ENCODE measurements at regions not wholly inside any gene's neighbourhood (a gene's known extent, or its start where the extent isn't known, plus 50 kb on each side); places are given as distances from the start of the nearest gene placed in this dataset.

GRCh38 chr4:23978002-23978401 is 88.2 kb upstream of the PPARGC1A start:
- no peaks in the 10 kb centered on the region for H3K79me2 ChIP-seq (ENCODE audit: insufficient read depth, low read depth, low read length)
- H3K27ac ChIP-seq (ENCODE audit: low read depth, low read length, poor library complexity, severe bottlenecking) = no peak overlapping the region
- no peak overlapping the region for H3K4me2 ChIP-seq (ENCODE audit: low read length)
- H2AFZ ChIP-seq (ENCODE audit: low read length) = no peak overlapping the region
- no peaks in the 10 kb centered on the region for H3K36me3 ChIP-seq (ENCODE audit: insufficient read depth, low read length)
- H4K20me1 ChIP-seq (ENCODE audit: insufficient read depth, low read length) = no peaks in the 10 kb centered on the region
- DNase-seq (ENCODE audit: low spot score) = no peak
- intact Hi-C loops (cut with micrococcal nuclease; ENCODE audit: unreplicated experiment) = no loop called here
- H3K9me2 ChIP-seq (ENCODE audit: insufficient read depth, low read length) = no peaks in the 10 kb centered on the region
- H3K9me3 ChIP-seq (ENCODE audit: low read length) = no peaks in the 10 kb centered on the region
- BruUV-seq (replicated peaks) = no TSS peak
- H3K4me3 ChIP-seq (ENCODE audit: low read depth, low read length, poor library complexity, severe bottlenecking) = no peak overlapping the region
- peaks cover 7% of the 10 kb centered on the region for H3K4me1 ChIP-seq (ENCODE audit: insufficient read depth, low read length, poor library complexity, severe bottlenecking)
- ChIA-PET CTCF (ENCODE audit: unreplicated experiment) (no interaction called here), POLR2A (interaction anchor here (0.6 to 1.3 kb wide), 5 partner anchors 9 to 815 kb away, joined by 3 to 7 read pairs (median 3); no protein-coding TSS in a partner anchor)
- TF ChIP-seq EZH2phosphoT487 (IDR thresholded peaks at IDR 0.05; ENCODE audit: borderline replicate concordance, low read depth, low read length) = no peak
- TF ChIP-seq, protein P1, sequence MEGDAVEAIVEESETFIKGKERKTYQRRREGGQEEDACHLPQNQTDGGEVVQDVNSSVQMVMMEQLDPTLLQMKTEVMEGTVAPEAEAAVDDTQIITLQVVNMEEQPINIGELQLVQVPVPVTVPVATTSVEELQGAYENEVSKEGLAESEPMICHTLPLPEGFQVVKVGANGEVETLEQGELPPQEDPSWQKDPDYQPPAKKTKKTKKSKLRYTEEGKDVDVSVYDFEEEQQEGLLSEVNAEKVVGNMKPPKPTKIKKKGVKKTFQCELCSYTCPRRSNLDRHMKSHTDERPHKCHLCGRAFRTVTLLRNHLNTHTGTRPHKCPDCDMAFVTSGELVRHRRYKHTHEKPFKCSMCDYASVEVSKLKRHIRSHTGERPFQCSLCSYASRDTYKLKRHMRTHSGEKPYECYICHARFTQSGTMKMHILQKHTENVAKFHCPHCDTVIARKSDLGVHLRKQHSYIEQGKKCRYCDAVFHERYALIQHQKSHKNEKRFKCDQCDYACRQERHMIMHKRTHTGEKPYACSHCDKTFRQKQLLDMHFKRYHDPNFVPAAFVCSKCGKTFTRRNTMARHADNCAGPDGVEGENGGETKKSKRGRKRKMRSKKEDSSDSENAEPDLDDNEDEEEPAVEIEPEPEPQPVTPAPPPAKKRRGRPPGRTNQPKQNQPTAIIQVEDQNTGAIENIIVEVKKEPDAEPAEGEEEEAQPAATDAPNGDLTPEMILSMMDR (conservative IDR thresholded peaks at IDR 0.05; ENCODE audit: low read length) = no peak

GRCh38 chr4:23976423-23976822 is 86.6 kb upstream of the PPARGC1A start:
- BruUV-seq (replicated peaks) = no TSS peak
- POLR2A ChIA-PET = no interaction called here

DNA sequence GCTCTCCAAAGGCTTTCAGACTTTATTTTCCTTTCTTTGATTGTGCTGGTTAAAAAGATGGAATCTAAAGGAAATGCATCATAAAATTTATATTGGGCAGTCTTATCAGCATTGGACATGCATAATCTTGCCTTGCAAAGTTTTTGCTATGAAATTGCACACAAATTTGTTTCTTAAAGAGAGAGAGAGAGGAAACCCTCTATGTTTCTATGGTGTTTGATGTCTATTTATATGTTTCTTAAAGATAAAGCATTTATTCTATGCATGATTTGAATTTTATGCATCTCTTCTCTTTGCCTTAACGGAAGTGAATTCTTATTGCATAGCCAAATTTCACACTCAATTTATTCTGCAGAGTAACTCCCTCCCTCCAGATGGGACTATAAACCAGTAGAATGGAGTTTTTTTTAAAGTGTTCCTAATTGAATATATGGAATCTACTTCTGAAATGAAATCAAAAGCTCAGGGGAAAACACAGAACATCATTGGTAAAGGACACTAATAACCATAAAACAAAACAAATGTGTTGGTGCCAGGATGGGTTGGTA is 83.5 kb upstream of the PPARGC1A start:
- H3K36me3 ChIP-seq (ENCODE audit: insufficient read depth, low read length) = no peaks in the 10 kb centered on the region
- H3K9me2 ChIP-seq (ENCODE audit: insufficient read depth, low read length) = no peaks in the 10 kb centered on the region
- ChIA-PET POLR2A (interaction anchor here (0.6 to 3.9 kb wide), 7 partner anchors 9 to 146 kb away, joined by 3 to 16 read pairs (median 4); no protein-coding TSS in a partner anchor), CTCF (ENCODE audit: unreplicated experiment) (interaction anchor here (0.5 kb wide), 1 partner anchor 20 kb away, joined by 3 read pairs; no protein-coding TSS in a partner anchor)
- DNase-seq (ENCODE audit: low spot score) = no peak
- TF ChIP-seq, protein P1 (conservative IDR thresholded peaks at IDR 0.05; ENCODE audit: low read length) = no peak
- no peak for TF ChIP-seq EZH2phosphoT487 (IDR thresholded peaks at IDR 0.05; ENCODE audit: borderline replicate concordance, low read depth, low read length)
- H3K4me3 ChIP-seq (ENCODE audit: low read depth, low read length, poor library complexity, severe bottlenecking) = no peak overlapping the region
- H3K27ac ChIP-seq (ENCODE audit: low read depth, low read length, poor library complexity, severe bottlenecking) = peak overlapping the region; percentile 51
- H3K4me2 ChIP-seq (ENCODE audit: low read length) = peak overlapping the region; percentile 19
- no TSS peak for BruUV-seq (replicated peaks)
- no peaks in the 10 kb centered on the region for H3K79me2 ChIP-seq (ENCODE audit: insufficient read depth, low read depth, low read length)
- no peaks in the 10 kb centered on the region for H4K20me1 ChIP-seq (ENCODE audit: insufficient read depth, low read length)
- peak overlapping the region; percentile 60 for H2AFZ ChIP-seq (ENCODE audit: low read length)
- H3K4me1 ChIP-seq (ENCODE audit: insufficient read depth, low read length, poor library complexity, severe bottlenecking) = peaks cover 35% of the 10 kb centered on the region
- intact Hi-C loops (cut with micrococcal nuclease; ENCODE audit: unreplicated experiment) = loop anchor here (2.0 to 5.0 kb wide), 2 partner anchors 19 to 59 kb away; no protein-coding TSS in a partner anchor
- no peaks in the 10 kb centered on the region for H3K9me3 ChIP-seq (ENCODE audit: low read length)

More at GRCh38 chr4:23976423-23976822, 86.6 kb upstream of the PPARGC1A start:
- H3K4me3 ChIP-seq (ENCODE audit: low read depth, low read length, poor library complexity, severe bottlenecking) = no peak overlapping the region
- no peaks in the 10 kb centered on the region for H3K9me2 ChIP-seq (ENCODE audit: insufficient read depth, low read length)
- no peak for DNase-seq (ENCODE audit: low spot score)
- H3K4me2 ChIP-seq (ENCODE audit: low read length) = no peak overlapping the region
- H3K4me1 ChIP-seq (ENCODE audit: insufficient read depth, low read length, poor library complexity, severe bottlenecking) = peaks cover 23% of the 10 kb centered on the region
- no peaks in the 10 kb centered on the region for H3K36me3 ChIP-seq (ENCODE audit: insufficient read depth, low read length)
- CTCF ChIA-PET (ENCODE audit: unreplicated experiment) = no interaction called here
- intact Hi-C loops (cut with micrococcal nuclease; ENCODE audit: unreplicated experiment) = no loop called here
- no peak overlapping the region for H3K27ac ChIP-seq (ENCODE audit: low read depth, low read length, poor library complexity, severe bottlenecking)
- no peaks in the 10 kb centered on the region for H3K9me3 ChIP-seq (ENCODE audit: low read length)
- H3K79me2 ChIP-seq (ENCODE audit: insufficient read depth, low read depth, low read length) = no peaks in the 10 kb centered on the region
- no peak overlapping the region for H2AFZ ChIP-seq (ENCODE audit: low read length)
- H4K20me1 ChIP-seq (ENCODE audit: insufficient read depth, low read length) = no peaks in the 10 kb centered on the region
- TF ChIP-seq EZH2phosphoT487 (IDR thresholded peaks at IDR 0.05; ENCODE audit: borderline replicate concordance, low read depth, low read length) = no peak
- TF ChIP-seq, protein P1 (conservative IDR thresholded peaks at IDR 0.05; ENCODE audit: low read length) = no peak
